Midbrain (tissue), 1 donor: ENCODE measurements at regions not wholly inside any gene's neighbourhood (a gene's known extent, or its start where the extent isn't known, plus 50 kb on each side); places are given as distances from the start of the nearest gene placed in this dataset.
A peak's percentile ranks its signal among the peaks of the same experiment; 100 is the strongest.

Source experiments
- DNase-seq: peaks from one replicate; lab custom pipeline; 2025; lab: John Stamatoyannopoulos, UW

DNA sequence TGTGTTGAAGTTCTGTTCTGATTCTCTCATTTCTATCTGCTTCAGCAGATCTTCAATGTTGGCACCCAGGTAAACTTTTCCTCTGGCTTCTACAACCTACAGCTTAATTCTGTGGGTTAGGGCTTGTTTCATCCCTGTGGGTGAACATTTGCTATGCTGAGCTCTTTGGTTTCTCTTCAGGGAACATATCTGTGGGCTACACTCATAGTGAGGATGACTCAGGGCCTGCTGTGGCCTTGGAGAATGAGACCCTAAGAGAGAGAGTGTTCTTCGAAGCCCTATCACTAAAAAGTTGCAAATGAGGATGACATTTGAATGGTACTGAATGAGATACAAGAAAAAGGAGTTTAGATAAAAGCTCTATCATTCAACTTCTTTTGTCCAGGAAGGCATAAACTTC lies 346.2 kb upstream of the CBLB start:
- DNase-seq: no peak

DNA sequence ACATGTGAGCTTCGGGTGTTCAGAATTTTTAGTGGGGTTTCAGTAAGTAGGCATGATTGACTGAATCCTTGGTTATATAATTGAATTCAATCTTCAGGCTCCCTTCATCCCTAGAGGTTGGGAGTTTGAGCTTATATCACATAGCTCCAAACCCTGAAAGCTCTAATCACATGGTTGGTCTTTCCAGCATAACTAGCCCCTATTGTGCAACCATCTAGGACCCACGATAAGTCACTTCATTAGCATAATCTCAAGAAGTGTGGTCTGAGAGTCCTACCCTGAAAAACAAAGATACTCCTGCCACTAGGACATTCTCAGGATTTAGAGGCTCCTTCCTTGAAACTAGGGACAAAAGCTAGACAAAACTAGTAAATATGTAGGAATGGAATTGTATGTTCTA lies 348.9 kb upstream of the CBLB start:
- DNase-seq: no peak

DNA sequence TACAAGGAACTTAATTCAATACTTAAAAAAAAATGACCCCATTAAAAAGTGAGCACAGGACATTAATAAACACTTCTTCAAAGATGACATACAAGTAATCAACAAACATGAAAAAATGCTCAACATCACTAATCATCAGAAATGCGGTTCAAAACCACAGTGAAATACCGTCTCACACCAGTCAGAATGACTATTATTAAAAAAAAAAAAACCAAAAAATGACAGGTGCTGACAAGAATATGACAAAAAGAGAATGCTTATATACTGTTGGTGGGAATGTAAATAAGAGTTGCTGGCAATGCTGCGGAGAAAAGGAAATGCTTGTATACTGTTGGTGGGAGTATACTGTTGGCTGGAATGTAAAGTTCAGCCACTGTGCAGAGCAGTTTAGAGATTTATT lies 358.3 kb upstream of the CBLB start:
- no peak for DNase-seq

DNA sequence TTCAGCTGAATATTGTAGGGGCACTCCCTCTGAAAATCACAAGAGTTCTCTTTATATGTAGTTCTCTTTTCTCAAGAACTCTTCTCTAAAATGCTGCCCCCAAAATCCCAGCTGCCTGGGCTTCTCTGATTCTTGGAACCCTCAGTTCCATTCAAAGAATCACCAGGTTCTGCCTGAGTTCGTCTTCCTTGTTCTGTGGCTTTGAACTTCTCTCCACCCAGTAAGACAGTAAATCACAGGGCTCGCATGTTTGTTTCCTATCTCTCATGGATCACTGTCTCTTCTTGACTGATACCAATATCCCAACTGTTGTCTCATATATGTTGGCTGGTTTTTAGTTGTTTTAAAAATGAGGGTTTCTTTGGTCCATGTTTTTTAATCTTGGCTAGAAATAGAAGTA lies 359.5 kb upstream of the CBLB start:
- DNase-seq: no peak

DNA sequence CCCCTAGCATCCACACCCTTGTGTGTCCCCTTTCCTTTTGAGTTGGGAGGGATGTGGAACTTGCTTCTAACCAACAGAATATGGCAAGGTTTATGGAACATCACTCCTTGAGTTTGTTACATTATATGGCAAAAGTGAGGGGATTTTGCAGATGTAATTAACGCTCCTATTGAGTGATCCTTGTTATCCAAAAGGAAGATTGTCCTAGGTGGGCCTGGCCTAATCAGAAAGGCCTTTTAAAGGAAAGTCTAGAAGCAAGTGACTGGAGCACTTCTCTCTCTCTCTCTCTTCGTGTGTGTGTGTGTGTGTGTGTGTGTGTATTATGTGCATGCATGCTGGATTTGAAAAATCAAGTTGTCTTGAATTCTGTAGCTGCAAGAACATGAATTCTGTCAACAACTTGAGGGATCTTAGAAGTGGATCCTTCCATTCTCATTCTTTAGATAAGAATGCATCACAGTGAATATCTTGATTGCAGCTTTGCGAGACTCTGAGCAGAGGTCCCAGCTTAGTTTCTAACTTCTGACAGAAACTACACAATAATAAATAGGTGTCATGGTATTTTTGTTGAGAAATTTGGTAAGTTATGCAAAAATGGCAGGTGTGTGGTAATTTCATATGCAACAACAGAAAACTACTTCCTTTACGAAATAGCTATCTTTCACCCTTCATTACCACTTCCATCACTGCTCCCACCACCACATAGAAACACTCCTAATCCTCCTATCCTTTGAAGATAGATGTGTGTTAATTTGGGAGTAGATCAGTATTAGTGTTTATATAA lies 360.9 kb upstream of the CBLB start:
- no peak for DNase-seq

DNA sequence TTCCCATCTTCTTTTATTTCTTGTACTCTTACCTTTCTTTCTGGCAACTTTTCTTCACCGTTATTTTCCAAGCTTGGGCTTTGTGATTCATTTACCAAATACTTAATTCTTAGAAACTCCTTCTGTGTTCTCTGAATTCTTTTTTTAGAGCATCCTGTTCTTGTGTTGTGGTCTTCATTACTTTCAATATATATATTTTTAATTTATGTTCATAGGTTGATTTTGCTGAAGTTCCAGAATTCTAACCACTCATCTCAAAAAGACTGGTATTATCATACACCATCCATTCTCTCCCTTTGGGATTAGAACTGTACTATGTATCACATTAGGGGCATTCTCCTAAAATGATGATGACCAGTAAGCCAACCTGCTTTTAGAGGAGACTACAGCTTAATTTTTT lies 362.3 kb upstream of the CBLB start:
- no peak for DNase-seq

DNA sequence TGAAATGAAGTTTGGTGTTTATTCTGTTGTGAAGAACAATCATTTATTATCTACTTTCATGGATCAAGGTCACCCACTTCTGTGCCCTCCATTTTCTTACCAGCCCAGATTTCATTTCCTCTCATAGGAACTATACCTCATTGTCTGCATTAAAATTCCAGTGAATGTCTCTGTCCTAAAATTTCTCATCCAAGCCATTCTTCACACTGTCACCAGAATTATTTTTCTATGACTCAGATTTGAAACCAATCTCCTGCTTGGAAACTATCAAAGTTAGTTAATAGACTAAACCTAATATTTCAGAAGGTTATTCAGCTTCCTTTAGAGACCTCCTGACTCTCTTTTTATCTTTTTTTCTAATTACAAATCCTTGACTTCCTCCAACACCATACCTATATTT lies 364.1 kb upstream of the CBLB start:
- DNase-seq: no peak

DNA sequence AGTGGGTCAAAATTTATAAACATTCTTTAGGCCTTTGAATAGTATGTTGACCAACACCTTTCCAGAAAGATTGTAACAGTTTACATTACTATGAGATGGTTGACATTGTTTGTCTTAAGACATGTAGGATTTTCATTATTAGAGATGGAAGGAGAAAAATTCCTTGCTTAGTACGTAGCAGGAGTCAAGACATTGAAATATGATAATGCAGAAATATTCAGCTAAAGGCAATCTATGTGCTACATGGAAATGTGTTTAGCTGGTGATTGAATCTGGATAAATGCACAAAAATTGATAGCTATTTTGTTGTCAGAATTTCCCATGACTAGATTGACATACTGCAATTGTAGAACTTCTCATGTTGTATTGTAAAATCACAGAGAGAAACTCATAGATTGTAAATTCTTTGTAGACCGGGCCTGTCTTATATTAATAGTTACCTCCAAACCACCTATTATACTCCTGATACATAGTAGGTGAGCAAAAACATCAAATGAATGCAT lies 370.4 kb upstream of the CBLB start:
- DNase-seq: no peak

DNA sequence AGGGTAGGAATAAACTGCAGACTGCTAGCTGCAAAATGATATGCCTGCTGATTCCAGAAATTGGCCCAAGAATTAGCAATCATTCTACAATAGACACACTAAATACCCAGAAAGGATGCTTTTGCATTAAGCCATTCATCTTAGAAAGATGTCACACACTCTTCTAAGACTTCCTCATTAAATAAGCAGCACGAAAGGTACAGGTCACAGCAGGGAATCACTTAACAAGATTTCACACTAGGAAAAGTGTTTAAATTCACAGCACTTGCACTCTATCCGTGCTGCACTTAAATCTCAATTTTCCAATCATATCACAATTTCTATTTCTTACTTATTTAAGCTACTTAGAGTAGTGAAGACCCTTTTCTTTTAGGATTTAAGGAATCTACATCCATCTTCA lies 372.8 kb upstream of the CBLB start:
- DNase-seq: no peak

DNA sequence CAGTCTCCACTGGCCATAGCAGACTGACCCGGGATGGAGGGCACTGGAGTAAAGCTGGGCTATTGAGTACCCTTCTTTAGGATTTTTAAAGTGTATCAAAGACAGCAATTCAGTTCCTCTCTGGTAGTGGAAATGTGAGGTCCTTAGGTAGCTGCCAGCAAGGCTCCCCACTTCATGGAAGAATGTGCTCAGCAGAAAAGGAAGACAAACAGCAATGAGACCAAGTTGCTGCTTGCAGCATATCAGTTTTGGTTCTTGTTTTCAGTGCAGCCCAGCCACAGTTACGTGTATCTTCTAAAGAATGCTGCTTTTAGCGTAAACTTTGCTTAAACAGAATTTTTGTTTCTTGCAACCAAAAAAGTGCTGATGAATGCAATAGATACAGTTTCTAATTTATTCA lies 374.0 kb upstream of the CBLB start:
- DNase-seq: peak; percentile 1

DNA sequence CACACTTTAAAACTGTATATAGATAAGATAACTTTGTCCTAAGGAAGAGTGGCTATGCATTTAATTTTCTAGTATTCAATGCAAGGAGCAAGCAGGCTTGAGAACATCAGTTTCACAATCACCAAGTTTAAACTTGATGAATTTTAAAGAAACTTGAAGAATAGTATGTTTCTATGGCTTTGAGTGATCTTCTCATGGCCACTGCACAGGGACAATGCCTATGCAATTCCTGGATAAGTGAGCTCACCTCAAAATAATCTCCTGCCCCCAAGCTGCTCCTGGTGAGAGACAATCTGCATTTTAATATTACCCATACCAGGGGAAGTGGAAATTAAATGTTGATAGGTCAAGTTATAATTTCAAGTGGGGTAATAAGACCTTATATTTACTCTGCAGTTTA lies 376.6 kb upstream of the CBLB start:
- DNase-seq: no peak

DNA sequence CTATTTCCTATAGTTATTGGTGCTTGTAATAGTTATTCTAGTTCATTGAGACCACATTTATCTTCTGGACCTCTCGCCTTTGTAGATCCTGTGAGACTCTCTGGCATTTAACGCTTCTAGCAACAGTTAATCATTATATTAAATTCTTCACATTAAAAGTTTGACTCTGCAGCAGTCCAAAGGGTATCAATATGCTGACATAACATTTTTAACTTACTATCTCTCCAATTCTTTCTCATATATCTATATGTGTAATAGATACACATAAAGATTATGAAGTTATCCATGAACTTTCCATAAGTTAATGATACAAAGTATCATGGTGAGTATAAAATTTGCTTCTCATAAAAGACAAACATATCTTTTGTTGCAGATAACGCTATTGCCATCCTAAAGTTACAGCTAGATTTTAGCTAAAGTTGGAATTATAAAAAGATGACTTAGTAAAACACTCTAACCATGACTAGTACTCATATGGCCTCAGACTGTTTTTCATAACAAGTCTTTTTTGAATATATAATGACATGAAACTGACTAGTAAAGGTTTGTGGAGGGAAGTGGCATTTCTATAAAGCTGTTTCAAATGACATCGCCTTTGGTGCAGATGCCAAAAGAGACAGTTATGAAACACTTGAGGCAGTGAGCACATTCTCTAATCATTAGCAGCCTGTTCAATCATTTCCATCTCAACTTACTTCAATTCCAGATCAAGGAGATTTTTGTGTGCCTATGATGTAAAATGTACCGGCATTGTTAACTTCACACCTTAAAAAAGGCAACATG lies 379.3 kb upstream of the CBLB start:
- DNase-seq: no peak

DNA sequence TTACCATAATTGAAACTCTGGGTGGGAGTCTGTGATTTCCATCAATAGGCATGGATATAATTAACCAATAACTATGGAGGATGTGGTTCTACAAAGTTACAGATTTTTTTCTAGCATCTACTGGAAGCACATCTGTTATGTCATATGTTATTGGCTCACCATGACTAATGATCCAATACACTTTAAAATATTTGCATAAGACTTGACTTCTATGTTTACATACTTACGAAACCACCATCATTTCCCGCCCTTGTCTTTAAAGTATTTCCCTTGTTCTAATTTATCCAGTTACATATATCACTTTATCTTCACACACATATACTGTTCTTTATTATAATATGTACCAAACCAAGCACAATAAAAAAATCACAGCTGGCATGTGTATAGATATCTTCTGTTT lies 380.3 kb upstream of the CBLB start:
- no peak for DNase-seq

DNA sequence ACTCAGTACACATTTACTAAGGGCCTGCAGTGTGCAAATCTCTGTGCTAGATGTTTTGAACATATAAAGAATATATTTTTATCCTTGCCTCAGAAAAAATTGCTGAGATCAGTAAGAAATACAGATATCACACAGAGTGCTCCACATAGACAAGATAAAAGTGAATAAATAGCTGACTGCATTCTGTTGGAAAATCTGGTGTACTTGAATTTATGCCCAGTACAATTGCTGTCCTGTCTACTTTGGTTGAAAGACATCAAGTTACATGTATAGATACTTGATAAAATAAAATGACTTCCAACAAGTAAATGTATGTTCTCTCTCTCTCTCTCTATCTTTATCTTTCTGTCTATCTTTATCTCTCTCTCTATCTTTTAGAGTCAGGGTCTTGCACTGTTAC lies 381.2 kb upstream of the CBLB start:
- DNase-seq: no peak

DNA sequence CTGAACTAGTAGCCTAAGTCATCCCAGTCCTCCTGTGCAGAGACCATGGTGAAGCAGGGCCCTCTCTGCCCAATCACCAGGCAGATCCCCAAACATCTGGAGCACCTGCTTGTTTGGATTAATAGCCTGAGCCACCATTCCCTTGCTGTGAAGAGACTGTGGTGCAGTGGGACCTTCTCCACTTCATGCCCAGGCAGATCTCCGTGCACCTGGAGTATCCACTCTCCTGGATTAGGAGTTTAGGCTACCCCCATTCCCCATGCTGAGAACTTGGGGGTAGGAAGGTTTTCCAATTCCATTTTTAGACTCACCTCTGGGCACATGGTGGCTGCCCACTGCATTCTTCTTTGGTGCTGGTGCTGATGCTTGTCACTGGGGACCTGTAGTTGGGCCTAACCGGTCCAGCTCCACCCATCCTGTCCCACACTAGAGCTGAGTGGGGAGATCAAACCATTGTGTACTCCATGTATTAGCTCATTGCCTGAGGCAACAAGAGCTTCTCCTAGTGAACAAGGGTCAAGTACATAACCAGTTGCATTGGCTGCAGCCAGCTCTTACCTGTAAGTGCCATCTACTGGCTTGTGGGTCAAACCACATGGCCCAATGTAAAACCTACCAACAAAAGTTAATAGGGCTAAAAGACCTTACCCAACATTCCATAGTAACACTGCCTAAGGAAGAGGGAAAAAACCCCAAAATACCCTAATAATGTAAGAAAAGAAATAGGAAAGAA lies 382.5 kb upstream of the CBLB start:
- no peak for DNase-seq

DNA sequence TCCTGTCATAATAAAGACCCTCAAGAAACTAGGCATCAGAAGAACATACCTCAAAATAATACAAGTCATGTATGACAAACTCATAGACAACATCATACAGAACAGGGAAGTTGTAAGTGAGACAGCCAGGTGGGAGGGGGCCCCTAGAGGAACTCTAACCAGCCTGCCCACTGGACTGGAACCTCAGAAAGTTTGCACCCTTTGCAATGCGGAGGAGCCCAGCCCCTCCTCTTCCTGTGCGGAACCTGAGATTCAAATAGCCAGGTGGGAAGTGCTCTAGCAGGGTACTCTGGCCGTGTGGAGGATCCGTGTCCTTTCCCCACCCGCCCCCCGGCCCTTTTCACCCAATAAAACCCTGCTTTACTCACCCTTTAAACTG lies 387.0 kb upstream of the CBLB start:
- no peak for DNase-seq

DNA sequence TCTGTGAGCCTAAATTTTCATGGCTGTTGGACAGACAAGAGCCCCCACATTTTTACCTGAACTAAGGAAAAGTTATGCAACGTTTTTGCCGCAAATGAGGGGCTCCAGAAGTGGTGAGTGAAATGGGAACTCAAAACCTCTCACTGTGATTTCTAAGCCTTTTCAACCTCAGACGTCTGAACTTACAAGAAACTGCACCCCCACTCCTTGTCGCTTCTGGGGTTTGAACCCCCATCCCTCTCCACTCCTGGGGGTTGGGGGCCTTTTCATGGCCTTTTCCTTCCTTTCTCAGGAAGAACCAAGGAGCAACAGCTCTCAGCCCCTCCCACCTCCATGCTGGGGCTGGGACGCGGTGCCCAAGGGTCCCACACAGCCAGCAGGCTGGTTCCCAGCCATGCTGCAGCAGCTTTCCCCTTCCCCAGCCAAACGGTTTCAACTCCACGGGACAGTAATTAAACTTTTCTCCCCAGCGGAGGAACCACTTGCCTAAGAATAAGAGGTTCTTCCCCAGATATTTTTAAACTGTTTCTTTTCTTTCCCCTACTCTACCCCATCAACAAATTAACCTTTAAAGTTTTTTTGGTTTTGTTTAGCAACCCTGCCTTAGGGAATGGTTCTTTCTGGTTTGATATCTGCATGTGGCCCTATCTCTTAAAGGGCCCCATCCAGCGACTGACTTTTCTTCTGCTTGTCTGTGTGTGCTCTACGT lies 387.6 kb upstream of the CBLB start:
- DNase-seq: no peak

DNA sequence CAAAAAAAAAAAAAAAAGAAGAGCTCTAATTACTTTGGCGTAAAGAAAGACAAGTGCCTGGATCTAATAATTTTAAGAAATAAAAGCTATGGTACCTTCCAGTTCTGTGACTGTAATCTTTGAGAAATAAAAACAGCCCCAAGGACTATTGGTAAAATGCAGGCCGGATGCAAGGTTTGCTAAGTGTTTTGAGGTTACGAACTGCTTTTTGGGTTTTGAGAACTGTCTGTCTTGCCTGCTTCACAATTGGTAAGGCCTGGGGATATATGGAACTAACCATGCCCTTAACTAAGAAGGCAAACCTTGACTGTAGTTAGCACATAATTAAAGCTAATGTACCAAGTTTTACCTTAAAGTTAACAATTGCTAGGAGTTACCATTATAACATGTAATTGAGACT lies 388.4 kb upstream of the CBLB start:
- no peak for DNase-seq

DNA sequence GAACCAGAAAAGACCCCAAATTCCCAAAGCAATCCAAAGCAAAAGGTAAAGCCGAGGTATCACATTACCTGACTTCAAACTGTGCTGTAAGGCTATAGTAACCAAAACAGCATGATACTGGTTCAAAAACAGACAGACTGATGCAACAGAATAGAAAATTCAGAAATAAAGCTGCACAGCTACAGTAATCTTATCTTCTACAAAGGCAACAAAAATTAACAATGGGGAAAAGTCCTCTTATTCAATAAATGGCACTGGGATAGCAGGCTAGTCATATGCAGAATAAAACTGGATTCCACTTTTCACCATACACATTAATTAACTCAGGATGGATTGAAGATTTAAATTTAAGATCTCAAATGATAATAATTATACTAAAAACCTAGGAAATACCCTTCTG lies 392.6 kb upstream of the CBLB start:
- DNase-seq: no peak

DNA sequence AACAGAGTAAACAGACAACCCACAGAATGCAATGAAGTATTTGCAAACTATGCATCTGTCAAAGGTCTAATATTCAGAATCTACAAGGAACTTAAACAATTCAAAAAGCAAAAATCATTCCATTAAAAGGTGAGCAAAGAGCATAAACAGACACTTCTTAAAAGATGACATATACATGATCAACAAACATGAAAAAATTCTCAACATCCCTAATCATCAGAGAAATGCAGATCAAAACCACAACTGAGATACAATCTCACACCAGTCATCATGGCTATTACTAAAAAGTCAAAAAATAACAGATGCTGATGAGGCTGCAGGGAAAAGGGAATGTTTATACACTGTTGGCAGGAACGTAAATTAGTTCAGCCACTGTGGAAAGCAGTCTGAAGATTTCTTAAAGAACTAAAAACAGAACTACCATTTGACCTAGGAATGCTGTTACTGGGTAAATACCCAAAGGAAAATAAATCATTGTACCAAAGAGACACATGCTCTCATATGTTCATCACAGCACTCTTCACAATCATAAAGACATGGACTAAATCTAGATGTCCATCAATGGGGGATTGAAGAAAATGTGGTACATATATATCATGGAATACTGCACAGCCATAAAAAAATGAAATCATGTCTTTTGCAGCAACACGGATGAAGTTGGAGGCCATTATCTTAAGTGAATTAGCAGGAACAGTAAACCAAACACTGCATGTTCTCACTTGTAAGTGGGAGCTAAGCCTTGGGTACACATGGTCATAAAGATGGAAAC lies 393.3 kb upstream of the CBLB start:
- no peak for DNase-seq

DNA sequence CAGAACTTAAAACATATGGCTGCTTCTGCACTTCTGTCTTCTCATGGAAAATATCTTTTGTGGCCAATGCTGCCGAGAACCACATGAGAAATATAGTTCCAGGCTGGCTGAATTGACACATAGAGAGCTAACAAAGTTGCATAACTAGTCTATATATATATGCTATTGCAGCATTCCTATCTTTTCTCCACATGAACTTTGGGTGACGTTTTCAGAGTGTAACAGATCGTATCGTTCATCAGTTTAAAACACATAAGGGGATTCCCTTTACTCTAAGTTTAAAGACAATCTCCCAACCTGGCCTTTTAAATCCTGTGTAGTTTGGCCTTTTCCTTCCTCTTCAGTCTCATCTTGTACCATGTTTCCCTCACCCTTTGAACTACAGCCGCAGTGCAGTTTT lies 394.2 kb upstream of the CBLB start:
- no peak for DNase-seq
